HL-60 (cell line): ENCODE measurements at regions not wholly inside any gene's neighbourhood (a gene's known extent, or its start where the extent isn't known, plus 50 kb on each side); places are given as distances from the start of the nearest gene placed in this dataset.

ENCODE experiments used
- DNase-seq, 2 experiments: peaks; one replicate each; pipeline ENCODE4 v3.0.0-alpha.2; 2010 to 2020; ENCODE audit warnings: low read depth in 1 of 2, low spot score in 1 of 2
- H3K27ac ChIP-seq: fragments of 250-450 bp; sonication (Bioruptor Pico); replicated peaks from 2 replicates; pipeline ENCODE4 v1.5.1; 2020; ENCODE audit warnings: mild to moderate bottlenecking, moderate library complexity
- H3K27me3 ChIP-seq: fragments of 250-450 bp; sonication (Bioruptor Pico); 2 replicates; pipeline ENCODE4 v1.5.1; 2021; ENCODE audit warnings: mild to moderate bottlenecking, moderate library complexity; ENCODE audit not compliant: insufficient read depth, poor library complexity, severe bottlenecking
- H3K4me3 ChIP-seq: replicated peaks from 2 replicates; pipeline ENCODE4 v1.5.1; 2011; ENCODE audit warnings: mild to moderate bottlenecking, control low read depth, low read length; ENCODE audit not compliant: insufficient read depth
- GABPA ChIP-seq: IDR thresholded peaks from 2 replicates; pipeline ENCODE4 v1.6.1; 2012; ENCODE audit warnings: low read depth
- POLR2AphosphoS5 ChIP-seq: IDR thresholded peaks from 2 replicates; pipeline ENCODE4 v1.6.1; 2012; ENCODE audit warnings: low read depth
- SPI1 ChIP-seq: IDR thresholded peaks from 2 replicates; pipeline ENCODE4 v1.6.1; 2012; ENCODE audit warnings: low read depth, mild to moderate bottlenecking, borderline replicate concordance
- TF ChIP-seq, protein P1 (sequence below): IDR thresholded peaks from one replicate; pipeline ENCODE4 v1.5.1; 2011; ENCODE audit warnings: low read length, control low read depth, inconsistent platforms; ENCODE audit not compliant: insufficient read depth
- TF ChIP-seq, protein P2 (sequence below): IDR thresholded peaks from 2 replicates; pipeline ENCODE4 v1.6.1; 2012; ENCODE audit warnings: low read depth; ENCODE audit not compliant: insufficient replicate concordance

DNA sequence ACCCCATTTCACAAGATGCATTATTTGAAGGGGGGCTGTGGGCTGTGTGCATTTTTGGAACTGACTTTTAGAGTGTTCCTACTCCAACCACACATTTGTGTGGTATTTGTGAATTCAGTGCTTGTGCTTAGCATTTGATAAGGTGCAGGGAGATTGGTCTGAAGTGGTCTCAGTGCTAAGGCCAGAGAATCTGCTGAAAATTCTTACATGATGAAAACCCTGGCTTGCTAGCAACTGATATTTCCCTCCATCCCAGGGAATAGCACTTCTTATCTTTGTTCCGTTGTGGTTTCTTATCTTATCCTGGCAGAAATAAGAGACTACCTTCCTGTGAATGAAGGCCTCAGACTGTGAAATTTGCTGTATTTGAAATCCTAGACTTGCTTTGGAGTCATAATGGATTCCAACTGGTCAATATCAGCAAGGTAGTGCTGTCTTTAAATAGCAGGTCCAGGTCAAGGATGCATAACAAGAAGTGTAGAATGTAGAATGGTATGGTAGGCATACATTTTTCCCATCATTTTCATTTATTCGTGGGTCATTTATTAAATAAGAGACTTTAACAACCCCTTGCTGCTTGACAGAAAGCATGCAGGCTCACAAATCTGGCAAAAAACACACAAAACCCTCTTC is 986.9 kb downstream of the REEP3 start:
- Histone ChIP-seq H3K27me3 (no peaks in the 10 kb centered on the region), H3K4me3 (no peak overlapping the region), H3K27ac (no peak overlapping the region)
- DNase-seq, result no peak
- TF ChIP-seq, protein P1, sequence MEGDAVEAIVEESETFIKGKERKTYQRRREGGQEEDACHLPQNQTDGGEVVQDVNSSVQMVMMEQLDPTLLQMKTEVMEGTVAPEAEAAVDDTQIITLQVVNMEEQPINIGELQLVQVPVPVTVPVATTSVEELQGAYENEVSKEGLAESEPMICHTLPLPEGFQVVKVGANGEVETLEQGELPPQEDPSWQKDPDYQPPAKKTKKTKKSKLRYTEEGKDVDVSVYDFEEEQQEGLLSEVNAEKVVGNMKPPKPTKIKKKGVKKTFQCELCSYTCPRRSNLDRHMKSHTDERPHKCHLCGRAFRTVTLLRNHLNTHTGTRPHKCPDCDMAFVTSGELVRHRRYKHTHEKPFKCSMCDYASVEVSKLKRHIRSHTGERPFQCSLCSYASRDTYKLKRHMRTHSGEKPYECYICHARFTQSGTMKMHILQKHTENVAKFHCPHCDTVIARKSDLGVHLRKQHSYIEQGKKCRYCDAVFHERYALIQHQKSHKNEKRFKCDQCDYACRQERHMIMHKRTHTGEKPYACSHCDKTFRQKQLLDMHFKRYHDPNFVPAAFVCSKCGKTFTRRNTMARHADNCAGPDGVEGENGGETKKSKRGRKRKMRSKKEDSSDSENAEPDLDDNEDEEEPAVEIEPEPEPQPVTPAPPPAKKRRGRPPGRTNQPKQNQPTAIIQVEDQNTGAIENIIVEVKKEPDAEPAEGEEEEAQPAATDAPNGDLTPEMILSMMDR, result no peak
- TF ChIP-seq GABPA, result no peak
- TF ChIP-seq POLR2AphosphoS5, result no peak
- TF ChIP-seq SPI1, result no peak
- TF ChIP-seq, protein P2, sequence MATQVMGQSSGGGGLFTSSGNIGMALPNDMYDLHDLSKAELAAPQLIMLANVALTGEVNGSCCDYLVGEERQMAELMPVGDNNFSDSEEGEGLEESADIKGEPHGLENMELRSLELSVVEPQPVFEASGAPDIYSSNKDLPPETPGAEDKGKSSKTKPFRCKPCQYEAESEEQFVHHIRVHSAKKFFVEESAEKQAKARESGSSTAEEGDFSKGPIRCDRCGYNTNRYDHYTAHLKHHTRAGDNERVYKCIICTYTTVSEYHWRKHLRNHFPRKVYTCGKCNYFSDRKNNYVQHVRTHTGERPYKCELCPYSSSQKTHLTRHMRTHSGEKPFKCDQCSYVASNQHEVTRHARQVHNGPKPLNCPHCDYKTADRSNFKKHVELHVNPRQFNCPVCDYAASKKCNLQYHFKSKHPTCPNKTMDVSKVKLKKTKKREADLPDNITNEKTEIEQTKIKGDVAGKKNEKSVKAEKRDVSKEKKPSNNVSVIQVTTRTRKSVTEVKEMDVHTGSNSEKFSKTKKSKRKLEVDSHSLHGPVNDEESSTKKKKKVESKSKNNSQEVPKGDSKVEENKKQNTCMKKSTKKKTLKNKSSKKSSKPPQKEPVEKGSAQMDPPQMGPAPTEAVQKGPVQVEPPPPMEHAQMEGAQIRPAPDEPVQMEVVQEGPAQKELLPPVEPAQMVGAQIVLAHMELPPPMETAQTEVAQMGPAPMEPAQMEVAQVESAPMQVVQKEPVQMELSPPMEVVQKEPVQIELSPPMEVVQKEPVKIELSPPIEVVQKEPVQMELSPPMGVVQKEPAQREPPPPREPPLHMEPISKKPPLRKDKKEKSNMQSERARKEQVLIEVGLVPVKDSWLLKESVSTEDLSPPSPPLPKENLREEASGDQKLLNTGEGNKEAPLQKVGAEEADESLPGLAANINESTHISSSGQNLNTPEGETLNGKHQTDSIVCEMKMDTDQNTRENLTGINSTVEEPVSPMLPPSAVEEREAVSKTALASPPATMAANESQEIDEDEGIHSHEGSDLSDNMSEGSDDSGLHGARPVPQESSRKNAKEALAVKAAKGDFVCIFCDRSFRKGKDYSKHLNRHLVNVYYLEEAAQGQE, result no peak

DNA sequence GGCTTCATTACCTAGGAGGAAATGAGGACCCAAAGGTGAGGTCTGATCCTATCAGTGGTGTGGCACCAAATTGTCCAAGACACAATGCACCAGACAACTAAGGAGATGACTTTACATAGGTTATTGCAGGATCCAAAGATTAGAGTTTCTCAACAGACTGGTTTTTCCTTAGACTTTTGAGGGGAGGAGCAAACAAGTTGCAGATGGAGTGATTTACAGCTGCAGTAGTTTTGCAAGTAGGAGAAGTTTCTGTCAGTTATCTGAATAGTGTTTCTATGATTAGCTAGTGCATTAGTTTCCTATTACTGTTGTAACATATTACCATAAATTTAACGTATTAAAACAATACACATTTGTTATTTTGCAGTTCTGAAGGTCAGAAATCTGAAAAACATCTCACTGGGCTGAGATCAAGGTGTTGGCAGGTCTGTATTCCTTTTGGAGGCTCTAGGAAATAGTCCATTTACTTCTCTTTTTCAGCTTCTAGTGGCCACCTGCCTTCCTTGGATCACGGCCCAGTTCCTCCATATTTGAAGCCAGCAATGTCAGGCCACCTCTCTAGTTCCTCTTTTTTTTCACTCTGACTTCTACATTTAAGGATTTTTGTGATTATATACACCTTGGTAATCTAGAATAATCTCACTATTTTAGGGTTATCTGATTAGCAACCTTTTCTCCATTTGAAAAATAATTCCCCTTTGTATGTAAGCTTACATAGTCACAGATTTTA is 994.9 kb downstream of the REEP3 start:
- TF ChIP-seq SPI1 (peak; percentile 42; the same call in 1 of the 2 replicates), GABPA (no peak), POLR2AphosphoS5 (no peak)
- TF ChIP-seq, protein P1, result no peak
- TF ChIP-seq, protein P2, result no peak
- no peak overlapping the region for H3K27ac ChIP-seq
- no peaks in the 10 kb centered on the region for H3K27me3 ChIP-seq
- H3K4me3 ChIP-seq, result no peak overlapping the region
- peak in 1 of 2 experiments; percentile 3 for DNase-seq

GRCh38 chr10:64518456-64518855 is 997.3 kb downstream of the REEP3 start:
- DNase-seq, result no peak
- Histone ChIP-seq H3K4me3 (no peak overlapping the region), H3K27me3 (no peaks in the 10 kb centered on the region), H3K27ac (no peak overlapping the region)
- TF ChIP-seq, protein P2, result no peak
- TF ChIP-seq POLR2AphosphoS5 (no peak), GABPA (no peak), SPI1 (no peak)
- TF ChIP-seq, protein P1, result no peak
